K562 (cell line): ENCODE measurements at regions not wholly inside any gene's neighbourhood (a gene's known extent, or its start where the extent isn't known, plus 50 kb on each side); places are given as distances from the start of the nearest gene placed in this dataset.

ENCODE experiments used
- ATAC-seq: fragments of 200-7000 bp; cut with Tn5 transposase; 3 replicates; pipeline ENCODE4 v1.9.1; 2020; ENCODE audit warnings: moderate library complexity
- BruUV-seq: library from RNA; stranded (reverse); fragments of 400-500 nt; replicated peaks from 2 replicates; lab custom pipeline; 2021; lab: Mats Ljungman, UMichigan
- CTCF ChIA-PET: fragments of 300-600 bp; formaldehyde crosslinking; extraction: SDS; loops from one replicate; lab custom pipeline; 2021; ENCODE audit warnings: low intra/inter-chr PET ratio; lab: Yijun Ruan, JAX
- POLR2A ChIA-PET: fragments of 300-600, 350-650 bp; sonication (Branson Sonifier 250); formaldehyde crosslinking; extraction: SDS; loops from one replicate; lab custom pipeline; 2021; ENCODE audit warnings: antibody characterized with exemption, inconsistent platforms; lab: Yijun Ruan, JAX
- DNase-seq, 4 experiments: peaks; one replicate each; pipeline versions ENCODE4 v3.0.0 to v3.0.0-alpha.2; 2011 to 2018; ENCODE audit warnings: low spot score in 3 of 4, mixed read lengths in 3 of 4; ENCODE audit errors: extremely low read depth in 1 of 4
- FAIRE-seq: peaks from 2 replicates; lab custom pipeline; 2011; peaks lifted over from hg19 to GRCh38; lab: Jason Lieb, UNC
- H2AFZ ChIP-seq: 2 replicates; pipeline ENCODE4 v1.6.0; 2011; ENCODE audit warnings: low read depth, low read length, control low read depth, inconsistent platforms
- H3K27ac ChIP-seq: fragments of 200-600 bp; 3 replicates; pipeline ENCODE4 v1.8.0; 2011; ENCODE audit warnings: low read depth, mild to moderate bottlenecking, control low read depth, inconsistent platforms, low read length, moderate library complexity, mixed read lengths; ENCODE audit errors: extremely low read depth
- H3K27me3 ChIP-seq, 2 experiments: fragments of 300-600 bp in 1 of 2; 2 replicates in 1 of 2; 3 replicates in 1 of 2; pipeline versions ENCODE4 v1.6.0 to v1.8.0; 2011; ENCODE audit warnings: inconsistent platforms in 2 of 2, low read length in 2 of 2, mild to moderate bottlenecking in 1 of 2, mixed read lengths in 1 of 2, moderate library complexity in 1 of 2; ENCODE audit not compliant: control insufficient read depth in 2 of 2, insufficient read depth in 2 of 2
- H3K36me3 ChIP-seq: fragments of 300-600 bp; 3 replicates; pipeline ENCODE4 v1.8.0; 2011; ENCODE audit warnings: mild to moderate bottlenecking, low read length, inconsistent platforms; ENCODE audit not compliant: control insufficient read depth, insufficient read depth
- H3K4me1 ChIP-seq, 2 experiments: fragments of 200-600 bp in 1 of 2; replicated peaks in 1 of 2; 2 replicates in 1 of 2; 3 replicates in 1 of 2; pipeline versions ENCODE4 v1.5.1 to v1.8.0; 2011; ENCODE audit warnings: inconsistent platforms in 2 of 2, low read length in 2 of 2, mild to moderate bottlenecking in 1 of 2, mixed read lengths in 1 of 2, moderate library complexity in 1 of 2; ENCODE audit not compliant: control insufficient read depth in 2 of 2, insufficient read depth in 2 of 2
- H3K4me2 ChIP-seq: 2 replicates; pipeline ENCODE4 v1.6.1; 2011; ENCODE audit warnings: low read length, control low read depth, inconsistent platforms, mixed read lengths; ENCODE audit not compliant: insufficient read depth
- H3K4me3 ChIP-seq: fragments of 200-600 bp; sonication (generic), shearing (Covaris generic); 2 replicates; pipeline ENCODE4 v1.5.1; 2016; ENCODE audit warnings: control low read depth, inconsistent platforms
- H3K79me2 ChIP-seq: fragments of 200-600 bp; 3 replicates; pipeline ENCODE4 v1.8.0; 2011; ENCODE audit warnings: low read length, inconsistent platforms; ENCODE audit not compliant: control insufficient read depth, insufficient read depth
- H3K9ac ChIP-seq, 2 experiments: 2 replicates each; pipeline versions ENCODE4 v1.6.0 to v1.6.1; 2011; ENCODE audit warnings: low read depth in 2 of 2, low read length in 2 of 2, control low read depth in 1 of 2, inconsistent platforms in 1 of 2, mild to moderate bottlenecking in 1 of 2, mixed read lengths in 1 of 2; ENCODE audit not compliant: insufficient read depth in 1 of 2
- H3K9me1 ChIP-seq: one replicate; pipeline ENCODE4 v1.6.0; 2011; ENCODE audit warnings: inconsistent platforms, mild to moderate bottlenecking, low read length, moderate library complexity; ENCODE audit not compliant: control insufficient read depth, insufficient read depth
- H3K9me3 ChIP-seq: replicated peaks from 2 replicates; pipeline ENCODE4 v1.5.1; 2011; ENCODE audit warnings: low read depth, low read length, inconsistent platforms; ENCODE audit not compliant: control insufficient read depth, insufficient read depth
- H4K20me1 ChIP-seq: replicated peaks from 2 replicates; pipeline ENCODE4 v1.6.1; 2011; ENCODE audit warnings: low read length, inconsistent platforms, mixed read lengths; ENCODE audit not compliant: control insufficient read depth, insufficient read depth
- ATF6 ChIP-seq: sonication (generic); formaldehyde crosslinking; IDR thresholded peaks from 2 replicates; pipeline ENCODE4 v1.4.0; 2020; ENCODE audit warnings: mild to moderate bottlenecking, missing genetic modification reagents
- BCLAF1 ChIP-seq, 2 experiments: fragments of 450-650 bp in 1 of 2; IDR thresholded peaks; 2 replicates each; pipeline ENCODE4 v1.6.1; 2011 to 2017; ENCODE audit warnings: low read depth in 2 of 2, antibody characterized with exemption in 1 of 2, borderline replicate concordance in 1 of 2, low read length in 1 of 2, mild to moderate bottlenecking in 1 of 2, mixed read lengths in 1 of 2; ENCODE audit not compliant: control insufficient read depth in 1 of 2
- BCOR ChIP-seq: fragments of 450-650 bp; IDR thresholded peaks from 2 replicates; pipeline ENCODE4 v1.6.1; 2016
- CBFA2T2 ChIP-seq: fragments of 450-650 bp; conservative IDR thresholded peaks from 2 replicates; pipeline ENCODE4 v1.6.1; 2017; ENCODE audit warnings: mild to moderate bottlenecking
- CEBPB ChIP-seq: fragments of 450-650 bp; IDR thresholded peaks from 2 replicates; pipeline ENCODE4 v1.6.1; 2016; ENCODE audit warnings: missing genetic modification characterization, missing compliant biosample characterization
- DDX20 ChIP-seq: fragments of 450-650 bp; IDR thresholded peaks from 2 replicates; pipeline ENCODE4 v1.6.1; 2016; ENCODE audit warnings: missing genetic modification characterization, low read depth, mild to moderate bottlenecking, missing compliant biosample characterization, moderate library complexity
- HLTF ChIP-seq: fragments of 450-650 bp; IDR thresholded peaks from 2 replicates; pipeline ENCODE4 v1.6.1; 2016
- IFI16 ChIP-seq: fragments of 250-450 bp; sonication (Bioruptor Pico); IDR thresholded peaks from 2 replicates; pipeline ENCODE4 v2.1.2; 2022; ENCODE audit warnings: mild to moderate bottlenecking, inconsistent platforms
- KLF6 ChIP-seq: fragments of 250-450 bp; sonication (Bioruptor Pico); IDR thresholded peaks from 2 replicates; pipeline ENCODE4 v1.4.0; 2020; ENCODE audit warnings: mild to moderate bottlenecking, moderate library complexity, borderline replicate concordance
- LARP7 ChIP-seq: fragments of 450-650 bp; IDR thresholded peaks from 2 replicates; pipeline ENCODE4 v1.6.1; 2016
- NR2C1 ChIP-seq, 2 experiments: fragments of 450-650 bp; IDR thresholded peaks; 2 replicates each; pipeline ENCODE4 v1.6.1; 2017; ENCODE audit warnings: mild to moderate bottlenecking in 2 of 2, antibody characterized with exemption in 1 of 2, inconsistent platforms in 1 of 2, missing compliant biosample characterization in 1 of 2, missing genetic modification characterization in 1 of 2
- PTTG1 ChIP-seq: fragments of 450-650 bp; IDR thresholded peaks from 2 replicates; pipeline ENCODE4 v1.6.1; 2016; ENCODE audit warnings: low read depth, mild to moderate bottlenecking, missing genetic modification characterization, missing compliant biosample characterization
- TBL1XR1 ChIP-seq, 2 experiments: IDR thresholded peaks; 2 replicates each; pipeline ENCODE4 v1.6.1; 2012; ENCODE audit warnings: improper control_type of control experiment in 2 of 2, low read length in 2 of 2, mild to moderate bottlenecking in 1 of 2
- USF1 ChIP-seq: sonication (generic); formaldehyde crosslinking; IDR thresholded peaks from 2 replicates; pipeline ENCODE4 v1.9.0; 2022; ENCODE audit warnings: mild to moderate bottlenecking, missing genetic modification reagents
- ZBTB17 ChIP-seq: fragments of 450-650 bp; formaldehyde crosslinking; IDR thresholded peaks from 2 replicates; pipeline ENCODE4 v1.4.0; 2020; ENCODE audit warnings: mild to moderate bottlenecking
- ZC3H4 ChIP-seq: sonication (generic); formaldehyde crosslinking; IDR thresholded peaks from 2 replicates; pipeline ENCODE4 v1.9.0; 2021; ENCODE audit warnings: missing genetic modification reagents, borderline replicate concordance
- ZFP36 ChIP-seq: fragments of 150-350 bp; IDR thresholded peaks from 2 replicates; pipeline ENCODE4 v1.6.1; 2018; ENCODE audit warnings: low read length, low read depth; ENCODE audit not compliant: partially characterized antibody
- ZNF57 ChIP-seq: fragments of 450-650 bp; formaldehyde crosslinking; IDR thresholded peaks from 2 replicates; pipeline ENCODE4 v1.4.0; 2020; ENCODE audit warnings: mild to moderate bottlenecking, moderate library complexity
- WGBS: fragments of 100-300 bp; shearing (Covaris generic); methylation state at CpG from one replicate; pipeline ENCODE4 v1.1.6; 2016; ENCODE audit warnings: low coverage, mixed read lengths; ENCODE audit not compliant: insufficient coverage; ENCODE audit errors: missing lambda C conversion rate; 5-methylcytosine and 5-hydroxymethylcytosine counted together
- in situ Hi-C: fragments of 300-500 bp; cut with MboI; formaldehyde crosslinking; loops from 4 replicates; pipeline ENCODE4 v1.15.0; 2018; ENCODE audit warnings: inconsistent platforms, mixed read lengths
- intact Hi-C: fragments of 100-400 bp; cut with micrococcal nuclease; formaldehyde crosslinking; loops from 2 replicates; pipeline ENCODE4 v1.14.2; 2022

GRCh38 chr7:136049818-136050461 is 72.8 kb upstream of the MTPN start:
- H3K27me3 ChIP-seq = no peaks in the 10 kb centered on the region
- no peaks in the 10 kb centered on the region for H3K9me1 ChIP-seq
- DNase-seq (no peak), ATAC-seq (no peak), FAIRE-seq (no peak)
- no peaks in the 10 kb centered on the region for H3K36me3 ChIP-seq
- in situ Hi-C loops = no loop called here
- intact Hi-C loops = no loop called here
- H3K4me3 ChIP-seq = no peak overlapping the region
- no peaks in the 10 kb centered on the region for H3K79me2 ChIP-seq
- no peak overlapping the region for H2AFZ ChIP-seq
- no TSS peak for BruUV-seq
- no peak overlapping the region for H3K4me2 ChIP-seq
- peaks cover 4 to 28% of the 10 kb centered on the region in 2 experiments; a peak in 3 of 5 replicates for H3K4me1 ChIP-seq
- ChIA-PET CTCF (no interaction called here), POLR2A (no interaction called here)
- H3K9me3 ChIP-seq = 0 out of 2 replicates have a peak, but pooled peaks cover 3% of the 10 kb centered on the region
- no peak overlapping the region for H3K9ac ChIP-seq
- H3K27ac ChIP-seq = no peak overlapping the region
- no peaks in the 10 kb centered on the region for H4K20me1 ChIP-seq
- 46% methylated on average over 6 of the region's 6 CpGs for WGBS
- TF ChIP-seq ZBTB17 (no peak), CBFA2T2 (no peak), IFI16 (CRISPR knock-in tag) (no peak), ZNF57 (CRISPR knock-in tag) (no peak), BCLAF1 (IDR thresholded peaks at IDR 0.05; ENCODE audit: borderline replicate concordance in 1 of 2, control insufficient read depth in 1 of 2, low read depth in 2 of 2, low read length in 1 of 2) (no peak), NR2C1 (IDR thresholded peaks at IDR 0.05) (no peak), NR2C1 (tag; IDR thresholded peaks at IDR 0.05) (no peak), CEBPB (tag) (no peak), ZC3H4 (CRISPR knock-in tag) (no peak), BCOR (no peak), TBL1XR1 (IDR thresholded peaks at IDR 0.05; ENCODE audit: low read length in 2 of 2) (no peak), HLTF (0 out of 2 replicates have a peak, but pooled peaks have one; percentile 28), ZFP36 (no peak), USF1 (CRISPR knock-in tag) (no peak), PTTG1 (no peak), DDX20 (tag) (no peak), KLF6 (CRISPR knock-in tag) (no peak), ATF6 (CRISPR knock-in tag) (no peak), LARP7 (0 out of 2 replicates have a peak, but pooled peaks have one; percentile 62)
